ENCODE measurements at regions not wholly inside any gene's neighbourhood (a gene's known extent, or its start where the extent isn't known, plus 50 kb on each side); places are given as distances from the start of the nearest gene placed in this dataset.
"Not testable (repeated sequence)": the region's sequence is repeated elsewhere in the genome, so short reads cannot be mapped to it uniquely, and the experiment has no call there.

GRCh38 chr2:59226362-59226761 lies 985.2 kb upstream of the FANCL start:
- not testable (repeated sequence) for TF ChIP-seq CTCF (IDR thresholded peaks at IDR 0.05; ENCODE audit: poor library complexity, severe bottlenecking); EZH2 (IDR thresholded peaks at IDR 0.05; ENCODE audit: borderline replicate concordance, insufficient read depth, low read length, poor library complexity, severe bottlenecking); SMC3 (conservative IDR thresholded peaks at IDR 0.05; ENCODE audit: poor library complexity); POLR2AphosphoS5 (IDR thresholded peaks at IDR 0.05); RAD21 (conservative IDR thresholded peaks at IDR 0.05); EP300 (conservative IDR thresholded peaks at IDR 0.05; ENCODE audit: poor library complexity, severe bottlenecking)
- TF ChIP-seq, protein P1, sequence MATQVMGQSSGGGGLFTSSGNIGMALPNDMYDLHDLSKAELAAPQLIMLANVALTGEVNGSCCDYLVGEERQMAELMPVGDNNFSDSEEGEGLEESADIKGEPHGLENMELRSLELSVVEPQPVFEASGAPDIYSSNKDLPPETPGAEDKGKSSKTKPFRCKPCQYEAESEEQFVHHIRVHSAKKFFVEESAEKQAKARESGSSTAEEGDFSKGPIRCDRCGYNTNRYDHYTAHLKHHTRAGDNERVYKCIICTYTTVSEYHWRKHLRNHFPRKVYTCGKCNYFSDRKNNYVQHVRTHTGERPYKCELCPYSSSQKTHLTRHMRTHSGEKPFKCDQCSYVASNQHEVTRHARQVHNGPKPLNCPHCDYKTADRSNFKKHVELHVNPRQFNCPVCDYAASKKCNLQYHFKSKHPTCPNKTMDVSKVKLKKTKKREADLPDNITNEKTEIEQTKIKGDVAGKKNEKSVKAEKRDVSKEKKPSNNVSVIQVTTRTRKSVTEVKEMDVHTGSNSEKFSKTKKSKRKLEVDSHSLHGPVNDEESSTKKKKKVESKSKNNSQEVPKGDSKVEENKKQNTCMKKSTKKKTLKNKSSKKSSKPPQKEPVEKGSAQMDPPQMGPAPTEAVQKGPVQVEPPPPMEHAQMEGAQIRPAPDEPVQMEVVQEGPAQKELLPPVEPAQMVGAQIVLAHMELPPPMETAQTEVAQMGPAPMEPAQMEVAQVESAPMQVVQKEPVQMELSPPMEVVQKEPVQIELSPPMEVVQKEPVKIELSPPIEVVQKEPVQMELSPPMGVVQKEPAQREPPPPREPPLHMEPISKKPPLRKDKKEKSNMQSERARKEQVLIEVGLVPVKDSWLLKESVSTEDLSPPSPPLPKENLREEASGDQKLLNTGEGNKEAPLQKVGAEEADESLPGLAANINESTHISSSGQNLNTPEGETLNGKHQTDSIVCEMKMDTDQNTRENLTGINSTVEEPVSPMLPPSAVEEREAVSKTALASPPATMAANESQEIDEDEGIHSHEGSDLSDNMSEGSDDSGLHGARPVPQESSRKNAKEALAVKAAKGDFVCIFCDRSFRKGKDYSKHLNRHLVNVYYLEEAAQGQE (IDR thresholded peaks at IDR 0.05; ENCODE audit: borderline replicate concordance) = not testable (repeated sequence)
